ENCODE measurements at regions not wholly inside any gene's neighbourhood (a gene's known extent, or its start where the extent isn't known, plus 50 kb on each side); places are given as distances from the start of the nearest gene placed in this dataset.
A peak's percentile ranks its signal among the peaks of the same experiment; 100 is the strongest.

DNA sequence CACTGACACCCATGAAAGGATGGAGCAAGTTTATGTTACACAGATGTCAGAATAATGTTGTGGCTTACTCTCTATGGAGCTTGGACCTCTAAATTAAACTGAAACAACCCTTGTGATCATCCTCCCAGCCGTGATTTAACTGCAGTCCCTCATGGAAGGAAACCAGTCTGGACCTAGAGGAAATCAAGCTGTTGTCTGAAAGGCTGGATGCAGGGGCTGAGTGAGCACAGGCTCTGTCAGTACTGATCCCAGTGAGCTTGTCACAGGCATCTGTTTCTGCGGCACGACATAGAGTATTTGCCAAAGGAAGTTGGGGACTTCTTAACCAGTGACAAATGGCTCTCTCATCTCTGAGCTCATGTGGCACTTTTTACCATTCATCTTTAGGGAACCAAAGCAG lies 282.9 kb upstream of the MAP3K1 start:
- peak overlapping the region; percentile 2 for H3K27ac Mint-ChIP-seq (ENCODE audit: low read depth, unreplicated experiment)
- TF ChIP-seq, protein P1, sequence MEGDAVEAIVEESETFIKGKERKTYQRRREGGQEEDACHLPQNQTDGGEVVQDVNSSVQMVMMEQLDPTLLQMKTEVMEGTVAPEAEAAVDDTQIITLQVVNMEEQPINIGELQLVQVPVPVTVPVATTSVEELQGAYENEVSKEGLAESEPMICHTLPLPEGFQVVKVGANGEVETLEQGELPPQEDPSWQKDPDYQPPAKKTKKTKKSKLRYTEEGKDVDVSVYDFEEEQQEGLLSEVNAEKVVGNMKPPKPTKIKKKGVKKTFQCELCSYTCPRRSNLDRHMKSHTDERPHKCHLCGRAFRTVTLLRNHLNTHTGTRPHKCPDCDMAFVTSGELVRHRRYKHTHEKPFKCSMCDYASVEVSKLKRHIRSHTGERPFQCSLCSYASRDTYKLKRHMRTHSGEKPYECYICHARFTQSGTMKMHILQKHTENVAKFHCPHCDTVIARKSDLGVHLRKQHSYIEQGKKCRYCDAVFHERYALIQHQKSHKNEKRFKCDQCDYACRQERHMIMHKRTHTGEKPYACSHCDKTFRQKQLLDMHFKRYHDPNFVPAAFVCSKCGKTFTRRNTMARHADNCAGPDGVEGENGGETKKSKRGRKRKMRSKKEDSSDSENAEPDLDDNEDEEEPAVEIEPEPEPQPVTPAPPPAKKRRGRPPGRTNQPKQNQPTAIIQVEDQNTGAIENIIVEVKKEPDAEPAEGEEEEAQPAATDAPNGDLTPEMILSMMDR (IDR thresholded peaks at IDR 0.05; ENCODE audit: unreplicated experiment) = no peak
- no TSS peak for BruUV-seq (replicated peaks)
- ChIA-PET POLR2A (interaction anchor here (0.6 to 3.0 kb wide), 3 partner anchors 13 to 227 kb away, joined by 3 to 17 read pairs (median 3); no protein-coding TSS in a partner anchor), CTCF (interaction anchor here (0.6 kb wide), 1 partner anchor 118 kb away, joined by 3 read pairs; no protein-coding TSS in a partner anchor)
- DNase-seq (ENCODE audit: unreplicated experiment) = no peak
- no peaks in the 10 kb centered on the region for H3K27me3 Mint-ChIP-seq (ENCODE audit: insufficient read depth, unreplicated experiment)
- H3K36me3 Mint-ChIP-seq (ENCODE audit: insufficient read depth, unreplicated experiment) = no peaks in the 10 kb centered on the region
- intact Hi-C loops (cut with micrococcal nuclease) = loop anchor here (5.0 kb wide), 1 partner anchor 185 kb away; no protein-coding TSS in a partner anchor
- H3K4me3 Mint-ChIP-seq (ENCODE audit: unreplicated experiment) = no peak overlapping the region
- H3K4me1 Mint-ChIP-seq (ENCODE audit: insufficient read depth, unreplicated experiment) = peaks cover 20% of the 10 kb centered on the region
- H3K9me3 Mint-ChIP-seq (ENCODE audit: unreplicated experiment) = peaks cover 14% of the 10 kb centered on the region

DNA sequence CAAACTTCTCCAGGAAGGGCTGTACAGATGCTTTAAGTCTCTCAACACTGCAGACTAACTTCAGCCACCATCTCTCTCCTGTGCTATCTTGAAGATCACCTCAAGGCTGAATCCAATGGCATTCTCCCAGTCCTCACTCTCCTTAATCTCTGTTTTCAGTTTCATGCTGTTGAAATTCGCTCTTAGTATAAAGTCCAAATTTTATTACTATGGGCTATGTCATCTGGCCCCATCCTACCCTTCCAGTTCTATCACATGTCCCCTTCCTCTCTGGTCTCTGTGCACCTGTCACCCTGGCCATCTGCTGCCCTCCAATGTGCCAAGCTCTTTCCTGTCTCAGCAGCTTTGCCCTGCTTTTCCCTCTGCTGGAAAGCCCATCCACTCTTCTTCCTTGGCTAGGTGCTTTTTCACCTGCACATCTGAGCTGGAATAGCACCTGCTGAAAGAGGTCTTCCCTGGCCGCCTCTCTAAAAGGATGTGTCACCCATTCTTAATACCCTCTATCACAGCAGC lies 284.7 kb upstream of the MAP3K1 start:
- no peak for DNase-seq (ENCODE audit: unreplicated experiment)
- no TSS peak for BruUV-seq (replicated peaks)
- Mint-ChIP-seq H3K4me1 (ENCODE audit: insufficient read depth, unreplicated experiment) (peaks cover 28% of the 10 kb centered on the region), H3K36me3 (ENCODE audit: insufficient read depth, unreplicated experiment) (no peaks in the 10 kb centered on the region), H3K4me3 (ENCODE audit: unreplicated experiment) (no peak overlapping the region), H3K27ac (ENCODE audit: low read depth, unreplicated experiment) (peak overlapping the region; percentile 10), H3K9me3 (ENCODE audit: unreplicated experiment) (peaks cover 14% of the 10 kb centered on the region), H3K27me3 (ENCODE audit: insufficient read depth, unreplicated experiment) (no peaks in the 10 kb centered on the region)
- TF ChIP-seq, protein P1 (IDR thresholded peaks at IDR 0.05; ENCODE audit: unreplicated experiment) = no peak
- CTCF ChIA-PET = interaction anchor here (0.5 to 1.1 kb wide), 6 partner anchors 14 to 308 kb away, joined by 3 to 4 read pairs (median 3); no protein-coding TSS in a partner anchor
- POLR2A ChIA-PET = interaction anchor here (0.6 to 0.7 kb wide), 3 partner anchors 15 to 319 kb away, joined by 3 to 5 read pairs (median 4); no protein-coding TSS in a partner anchor
- intact Hi-C loops (cut with micrococcal nuclease) = loop anchor here (5.0 kb wide), 1 partner anchor 183 kb away; no protein-coding TSS in a partner anchor

DNA sequence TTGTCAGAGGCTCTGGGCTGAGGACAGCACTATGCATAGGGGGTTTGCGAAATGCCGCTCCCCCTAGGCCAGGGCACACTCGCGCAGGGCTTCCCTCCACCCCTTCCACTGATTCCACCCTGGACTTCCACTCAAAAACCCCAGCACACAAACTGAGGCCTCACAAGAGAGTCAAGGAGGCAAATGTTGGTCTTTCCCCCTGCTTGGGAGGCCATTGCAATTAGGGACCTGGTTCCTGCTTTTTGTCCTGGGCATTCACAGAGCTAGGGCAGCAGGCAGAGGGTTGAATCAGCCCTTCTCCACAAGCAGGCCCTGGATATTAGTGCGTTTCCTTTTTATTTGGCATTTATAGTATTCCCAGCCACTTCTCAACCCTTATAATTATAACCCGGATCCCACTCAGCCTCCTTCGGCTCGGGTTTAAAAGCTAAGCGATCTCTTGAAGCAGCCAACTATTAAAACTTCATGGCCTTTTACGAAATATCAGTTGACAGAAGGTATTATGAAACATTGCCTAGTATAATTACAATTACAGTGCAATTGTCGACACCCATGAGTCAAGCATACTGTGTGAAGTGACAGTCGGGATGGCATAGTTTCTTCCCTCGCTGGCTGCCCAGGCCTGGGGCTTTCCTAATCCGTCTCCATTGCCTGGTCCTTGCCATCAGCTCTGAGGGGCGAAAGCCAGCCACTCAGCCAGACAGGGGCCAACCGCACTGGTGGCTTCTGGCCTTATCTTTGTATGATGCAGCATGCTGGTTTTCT lies 285.5 kb upstream of the MAP3K1 start:
- Mint-ChIP-seq H3K27me3 (ENCODE audit: insufficient read depth, unreplicated experiment) (no peaks in the 10 kb centered on the region), H3K27ac (ENCODE audit: low read depth, unreplicated experiment) (no peak overlapping the region), H3K9me3 (ENCODE audit: unreplicated experiment) (peaks cover 14% of the 10 kb centered on the region), H3K4me1 (ENCODE audit: insufficient read depth, unreplicated experiment) (peaks cover 37% of the 10 kb centered on the region), H3K4me3 (ENCODE audit: unreplicated experiment) (no peak overlapping the region), H3K36me3 (ENCODE audit: insufficient read depth, unreplicated experiment) (no peaks in the 10 kb centered on the region)
- peak; percentile 54 for DNase-seq (ENCODE audit: unreplicated experiment)
- intact Hi-C loops (cut with micrococcal nuclease) = loop anchor here (5.0 kb wide), 2 partner anchors 183 to 287 kb away; partner anchors contain the start of gene MAP3K1
- CTCF ChIA-PET = interaction anchor here (0.5 to 1.1 kb wide), 3 partner anchors 13 to 309 kb away, joined by 3 read pairs; no protein-coding TSS in a partner anchor
- no TSS peak for BruUV-seq (replicated peaks)
- POLR2A ChIA-PET = no interaction called here
- TF ChIP-seq, protein P1 (IDR thresholded peaks at IDR 0.05; ENCODE audit: unreplicated experiment) = no peak

DNA sequence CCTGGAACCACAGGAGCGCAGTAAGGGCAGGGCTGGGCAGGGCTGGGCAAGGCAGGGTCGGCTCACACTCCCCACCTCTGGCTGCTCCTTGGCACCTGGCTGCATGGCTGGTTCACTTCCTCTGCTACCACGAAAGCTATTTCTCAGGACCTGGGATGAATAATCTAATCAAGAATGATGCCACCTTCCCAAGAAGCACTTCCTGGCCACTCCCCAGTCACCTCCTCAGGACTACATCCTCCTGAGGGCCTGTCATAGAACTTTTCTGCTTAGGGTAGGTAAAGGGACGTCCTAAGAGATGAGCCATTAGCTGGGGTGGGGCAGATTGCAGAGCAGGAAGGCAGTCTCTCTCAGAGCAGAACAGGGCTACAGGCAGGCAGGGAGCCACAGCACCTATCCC lies 288.2 kb upstream of the MAP3K1 start:
- CTCF ChIA-PET = interaction anchor here (0.5 to 0.6 kb wide), 2 partner anchors 613 to 1573 kb away, joined by 3 read pairs; no protein-coding TSS in a partner anchor
- no peaks in the 10 kb centered on the region for H3K27me3 Mint-ChIP-seq (ENCODE audit: insufficient read depth, unreplicated experiment)
- intact Hi-C loops (cut with micrococcal nuclease) = loop anchor here (5.0 kb wide), 1 partner anchor 290 kb away; the partner anchor contains the start of gene MAP3K1
- POLR2A ChIA-PET = interaction anchor here (0.7 to 1.3 kb wide), 2 partner anchors 22 to 328 kb away, joined by 3 to 4 read pairs; no protein-coding TSS in a partner anchor
- H3K27ac Mint-ChIP-seq (ENCODE audit: low read depth, unreplicated experiment) = peak overlapping the region; percentile 75
- H3K4me3 Mint-ChIP-seq (ENCODE audit: unreplicated experiment) = no peak overlapping the region
- peak; percentile 45 for DNase-seq (ENCODE audit: unreplicated experiment)
- peaks cover 13% of the 10 kb centered on the region for H3K9me3 Mint-ChIP-seq (ENCODE audit: unreplicated experiment)
- BruUV-seq (replicated peaks) = no TSS peak
- TF ChIP-seq, protein P1 (IDR thresholded peaks at IDR 0.05; ENCODE audit: unreplicated experiment) = no peak
- H3K36me3 Mint-ChIP-seq (ENCODE audit: insufficient read depth, unreplicated experiment) = no peaks in the 10 kb centered on the region
- peaks cover 23% of the 10 kb centered on the region for H3K4me1 Mint-ChIP-seq (ENCODE audit: insufficient read depth, unreplicated experiment)

Data from MCF 10A (cell line).